H1 (cell line): ENCODE measurements at regions not wholly inside any gene's neighbourhood (a gene's known extent, or its start where the extent isn't known, plus 50 kb on each side); places are given as distances from the start of the nearest gene placed in this dataset.

Experiments
- CTCF ChIA-PET: fragments of 300-600 bp; sonication (Branson Sonifier 250); formaldehyde crosslinking; loops from one replicate; lab custom pipeline; 2021; ENCODE audit not compliant: partially characterized antibody; lab: Charles Lee
- POLR2A ChIA-PET: fragments of 300-600 bp; sonication (Branson Sonifier 250); formaldehyde crosslinking; loops from one replicate; lab custom pipeline; 2021; ENCODE audit warnings: inconsistent platforms; ENCODE audit not compliant: partially characterized antibody; lab: Charles Lee
- DNase-seq, 2 experiments: peaks; one replicate each; pipeline versions ENCODE4 v3.0.0 to v3.0.0-alpha.2; 2010 to 2022; ENCODE audit warnings: low spot score in 2 of 2, low read depth in 1 of 2, mixed read lengths in 1 of 2
- FAIRE-seq: peaks from 2 replicates; lab custom pipeline; 2011; peaks lifted over from hg19 to GRCh38; lab: Jason Lieb, UNC
- H2AFZ ChIP-seq: 2 replicates; pipeline ENCODE4 v1.8.1; 2012; ENCODE audit warnings: low read length, inconsistent platforms
- H2AK5ac ChIP-seq: 2 replicates; pipeline ENCODE4 v1.6.1; 2013; ENCODE audit warnings: low read depth, low read length
- H2BK120ac ChIP-seq: replicated peaks from 2 replicates; pipeline ENCODE3; 2013; ENCODE audit warnings: low read depth, low read length, inconsistent platforms
- H2BK12ac ChIP-seq: 2 replicates; pipeline ENCODE4 v1.6.1; 2013; ENCODE audit warnings: low read depth, low read length
- H2BK15ac ChIP-seq: 2 replicates; pipeline ENCODE4 v1.6.1; 2013; ENCODE audit warnings: low read length
- H2BK20ac ChIP-seq: 2 replicates; pipeline ENCODE4 v1.6.1; 2013; ENCODE audit warnings: low read length
- H2BK5ac ChIP-seq: 2 replicates; pipeline ENCODE4 v1.6.1; 2013; ENCODE audit warnings: low read depth, low read length
- H3K14ac ChIP-seq: 2 replicates; pipeline ENCODE4 v1.6.1; 2013; ENCODE audit warnings: inconsistent platforms; ENCODE audit not compliant: insufficient read length
- H3K18ac ChIP-seq: 2 replicates; pipeline ENCODE4 v1.6.1; 2013; ENCODE audit warnings: low read length; ENCODE audit errors: extremely low read depth
- H3K23ac ChIP-seq: 2 replicates; pipeline ENCODE4 v1.6.1; 2013; ENCODE audit warnings: inconsistent platforms; ENCODE audit not compliant: insufficient read length
- H3K23me2 ChIP-seq: 2 replicates; pipeline ENCODE4 v1.6.1; 2013; ENCODE audit warnings: low read depth, low read length
- H3K27ac ChIP-seq: 2 replicates; pipeline ENCODE4 v1.6.1; 2011; ENCODE audit warnings: low read depth, low read length, inconsistent platforms
- H3K27me3 ChIP-seq, 4 experiments: replicated peaks in 1 of 4; 1 replicate in 1 of 4; 2 replicates in 3 of 4; pipeline versions ENCODE4 v1.6.1 to v1.8.1; 2011 to 2013; ENCODE audit warnings: low read length in 3 of 4, mild to moderate bottlenecking in 3 of 4, inconsistent platforms in 2 of 4, mixed read lengths in 2 of 4, moderate library complexity in 1 of 4; ENCODE audit not compliant: control insufficient read depth in 3 of 4, insufficient read depth in 3 of 4; ENCODE audit errors: extremely low read depth in 1 of 4
- H3K36me3 ChIP-seq, 4 experiments: 2 replicates each; pipeline versions ENCODE4 v1.6.1 to v1.8.1; 2011 to 2013; ENCODE audit warnings: mild to moderate bottlenecking in 4 of 4, low read length in 3 of 4, moderate library complexity in 2 of 4, control low read depth in 1 of 4, inconsistent platforms in 1 of 4; ENCODE audit not compliant: insufficient read depth in 4 of 4, control insufficient read depth in 2 of 4
- H3K4ac ChIP-seq: replicated peaks from 2 replicates; pipeline ENCODE3; 2013; ENCODE audit warnings: low read length, low read depth, mixed read lengths, inconsistent platforms; ENCODE audit not compliant: insufficient read length
- H3K4me1 ChIP-seq, 4 experiments: replicated peaks in 1 of 4; 1 replicate in 1 of 4; 2 replicates in 3 of 4; pipeline versions ENCODE4 v1.6.1 to v1.8.1; 2011 to 2013; ENCODE audit warnings: low read length in 3 of 4, inconsistent platforms in 2 of 4, mixed read lengths in 1 of 4; ENCODE audit not compliant: insufficient read depth in 4 of 4, control insufficient read depth in 3 of 4
- H3K4me2 ChIP-seq, 2 experiments: 2 replicates each; pipeline versions ENCODE4 v1.6.1 to v1.8.1; 2011 to 2013; ENCODE audit warnings: low read depth in 2 of 2, low read length in 2 of 2, control low read depth in 1 of 2, inconsistent platforms in 1 of 2, mild to moderate bottlenecking in 1 of 2; ENCODE audit not compliant: insufficient read depth in 1 of 2
- H3K4me3 ChIP-seq, 4 experiments: fragments of 200-600, 300-600 bp in 1 of 4; sonication (generic), shearing (Covaris generic), sonication (Bioruptor Twin) in 1 of 4; 2 replicates each; pipeline versions ENCODE4 v1.5.1 to v1.8.1; 2011 to 2016; ENCODE audit warnings: low read length in 4 of 4, low read depth in 3 of 4, control low read depth in 2 of 4, inconsistent platforms in 2 of 4, mild to moderate bottlenecking in 2 of 4, mixed read lengths in 1 of 4, moderate library complexity in 1 of 4; ENCODE audit not compliant: insufficient read depth in 2 of 4; ENCODE audit errors: extremely low read depth in 1 of 4
- H3K56ac ChIP-seq: replicated peaks from 2 replicates; pipeline ENCODE3; 2013; ENCODE audit warnings: low read depth, mild to moderate bottlenecking, mixed read lengths, low read length, inconsistent platforms; ENCODE audit not compliant: insufficient read length
- H3K79me1 ChIP-seq: 2 replicates; pipeline ENCODE4 v1.6.1; 2013; ENCODE audit warnings: low read depth, low read length, control low read depth
- H3K79me2 ChIP-seq, 2 experiments: 2 replicates each; pipeline versions ENCODE4 v1.6.1 to v1.8.1; 2012 to 2013; ENCODE audit warnings: low read length in 2 of 2, mild to moderate bottlenecking in 2 of 2, inconsistent platforms in 1 of 2; ENCODE audit not compliant: insufficient read depth in 2 of 2, control insufficient read depth in 1 of 2
- H3K9ac ChIP-seq, 4 experiments: replicated peaks in 1 of 4; 1 replicate in 1 of 4; 2 replicates in 3 of 4; pipeline versions ENCODE4 v1.6.1 to v1.8.1; 2011 to 2013; ENCODE audit warnings: low read depth in 3 of 4, low read length in 3 of 4, control low read depth in 2 of 4, mild to moderate bottlenecking in 2 of 4, moderate library complexity in 2 of 4, inconsistent platforms in 1 of 4; ENCODE audit errors: extremely low read depth in 1 of 4
- H3K9me3 ChIP-seq, 2 experiments: 2 replicates each; pipeline versions ENCODE4 v1.6.1 to v1.8.1; 2012 to 2013; ENCODE audit warnings: mild to moderate bottlenecking in 2 of 2, moderate library complexity in 2 of 2, control low read depth in 1 of 2, inconsistent platforms in 1 of 2, low read depth in 1 of 2, low read length in 1 of 2, mixed read lengths in 1 of 2; ENCODE audit not compliant: insufficient read depth in 2 of 2
- H4K20me1 ChIP-seq, 2 experiments: replicated peaks in 1 of 2; 2 replicates each; pipeline versions ENCODE3 to v1.8.1; 2011 to 2013; ENCODE audit warnings: inconsistent platforms in 2 of 2, low read length in 2 of 2, mild to moderate bottlenecking in 1 of 2; ENCODE audit not compliant: insufficient read depth in 2 of 2, control insufficient read depth in 1 of 2
- H4K5ac ChIP-seq: 2 replicates; pipeline ENCODE4 v1.6.1; 2013; ENCODE audit warnings: low read length, low read depth, mixed read lengths, inconsistent platforms; ENCODE audit not compliant: insufficient read length
- H4K8ac ChIP-seq: 2 replicates; pipeline ENCODE4 v1.8.0; 2013; ENCODE audit warnings: mild to moderate bottlenecking, moderate library complexity, low read length, inconsistent platforms; ENCODE audit not compliant: insufficient read depth; ENCODE audit errors: extremely low read depth
- H4K91ac ChIP-seq: replicated peaks from 2 replicates; pipeline ENCODE3; 2013; ENCODE audit warnings: low read length, mixed read lengths, inconsistent platforms; ENCODE audit not compliant: insufficient read length
- EP300 ChIP-seq, 2 experiments: IDR thresholded peaks; 1 replicate in 1 of 2; 2 replicates in 1 of 2; pipeline ENCODE4 v1.6.1; 2011 to 2012; ENCODE audit warnings: low read depth in 2 of 2, low read length in 2 of 2, mild to moderate bottlenecking in 2 of 2, borderline replicate concordance in 1 of 2, inconsistent platforms in 1 of 2, moderate library complexity in 1 of 2
- GABPA ChIP-seq: IDR thresholded peaks from 2 replicates; pipeline ENCODE4 v1.6.1; 2011; ENCODE audit warnings: mild to moderate bottlenecking, low read length, moderate library complexity, borderline replicate concordance; ENCODE audit not compliant: insufficient read depth
- JUN ChIP-seq: IDR thresholded peaks from 2 replicates; pipeline ENCODE4 v1.6.1; 2011; ENCODE audit warnings: low read depth, mild to moderate bottlenecking, improper control_type of control experiment, low read length
- POLR2AphosphoS5 ChIP-seq: IDR thresholded peaks from 2 replicates; pipeline ENCODE4 v1.6.1; 2011; ENCODE audit warnings: low read depth, low read length
- ZNF274 ChIP-seq: IDR thresholded peaks from 2 replicates; pipeline ENCODE4 v1.7.0; 2012; ENCODE audit warnings: low read length, borderline replicate concordance; ENCODE audit errors: extremely low read depth
- WGBS, 2 experiments: shearing (Covaris generic) in 1 of 2; methylation state at CpG; one replicate each; pipeline versions ENCODE4 v1.1.6 to v1.1.7; 2013 to 2015; ENCODE audit warnings: low lambda C conversion rate in 2 of 2, mixed read lengths in 2 of 2, inconsistent platforms in 1 of 2, low coverage in 1 of 2, missing lambda C conversion rate in 1 of 2; ENCODE audit not compliant: insufficient replicate concordance in 2 of 2, insufficient coverage in 1 of 2, insufficient read length in 1 of 2; ENCODE audit errors: extremely low coverage in 1 of 2, missing lambda C conversion rate in 1 of 2; 5-methylcytosine and 5-hydroxymethylcytosine counted together
- TF ChIP-seq, protein P1 (sequence below): IDR thresholded peaks from 2 replicates; pipeline ENCODE4 v1.6.1; 2012; ENCODE audit warnings: low read length, inconsistent platforms

DNA sequence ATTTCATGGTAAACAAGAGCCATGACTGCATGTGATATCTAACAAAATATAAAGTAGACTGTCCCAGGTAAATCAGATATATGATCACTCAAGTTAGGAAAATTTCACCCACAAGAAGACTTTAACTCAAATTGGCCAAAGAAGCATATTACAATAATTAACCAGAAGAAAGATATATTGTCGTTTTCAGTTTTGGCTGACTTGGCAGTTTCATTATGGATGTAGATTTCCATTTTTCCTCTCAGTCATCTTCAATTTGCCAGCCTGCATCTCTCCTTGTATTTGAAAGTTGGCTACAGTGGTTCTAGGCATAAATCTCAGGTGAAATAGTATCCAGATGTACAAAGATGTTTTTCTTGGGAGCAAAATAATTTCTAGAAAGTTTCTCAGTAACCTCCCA, 761.6 kb downstream of the LRFN5 start:
- POLR2A ChIA-PET, result no interaction called here
- 93% methylated on average over 1 of the region's 1 CpG; no CpG with 5 or more reads in 1 of the 2 experiments for WGBS, 2 experiments

More for the DNA sequence above, 761.6 kb downstream of the LRFN5 start:
- Histone ChIP-seq H2BK120ac (no peak overlapping the region), H2AFZ (no peak overlapping the region), H2BK15ac (no peak overlapping the region), H2BK12ac (no peak overlapping the region), H2BK5ac (no peak overlapping the region), H3K18ac (no peak overlapping the region), H3K4me1 (no peaks in the 10 kb centered on the region), H2BK20ac (no peak overlapping the region), H3K23ac (no peak overlapping the region), H4K91ac (no peak overlapping the region), H3K27ac (no peak overlapping the region), H4K5ac (no peak overlapping the region), H3K79me1 (no peaks in the 10 kb centered on the region), H3K4ac (no peak overlapping the region), H3K4me3 (no peak overlapping the region), H3K4me2 (no peak overlapping the region), H4K8ac (no peak overlapping the region), H3K23me2 (no peaks in the 10 kb centered on the region), H3K14ac (no peak overlapping the region), H4K20me1 (no peaks in the 10 kb centered on the region), H3K79me2 (no peaks in the 10 kb centered on the region), H2AK5ac (no peak overlapping the region), H3K56ac (no peak overlapping the region), H3K36me3 (no peaks in the 10 kb centered on the region), H3K9ac (no peak overlapping the region), H3K27me3 (no peaks in the 10 kb centered on the region), H3K9me3 (no peaks in the 10 kb centered on the region)
- TF ChIP-seq, protein P1, sequence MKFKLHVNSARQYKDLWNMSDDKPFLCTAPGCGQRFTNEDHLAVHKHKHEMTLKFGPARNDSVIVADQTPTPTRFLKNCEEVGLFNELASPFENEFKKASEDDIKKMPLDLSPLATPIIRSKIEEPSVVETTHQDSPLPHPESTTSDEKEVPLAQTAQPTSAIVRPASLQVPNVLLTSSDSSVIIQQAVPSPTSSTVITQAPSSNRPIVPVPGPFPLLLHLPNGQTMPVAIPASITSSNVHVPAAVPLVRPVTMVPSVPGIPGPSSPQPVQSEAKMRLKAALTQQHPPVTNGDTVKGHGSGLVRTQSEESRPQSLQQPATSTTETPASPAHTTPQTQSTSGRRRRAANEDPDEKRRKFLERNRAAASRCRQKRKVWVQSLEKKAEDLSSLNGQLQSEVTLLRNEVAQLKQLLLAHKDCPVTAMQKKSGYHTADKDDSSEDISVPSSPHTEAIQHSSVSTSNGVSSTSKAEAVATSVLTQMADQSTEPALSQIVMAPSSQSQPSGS, result no peak
- no peak for TF ChIP-seq POLR2AphosphoS5
- TF ChIP-seq ZNF274, result no peak
- TF ChIP-seq GABPA, result no peak
- no peak for TF ChIP-seq EP300 (IDR thresholded peaks at IDR 0.05; ENCODE audit: borderline replicate concordance in 1 of 2, low read depth in 2 of 2, low read length in 2 of 2)
- no peak for TF ChIP-seq JUN
- CTCF ChIA-PET, result no interaction called here
- FAIRE-seq (no peak), DNase-seq (no peak)
